ENCODE measurements at regions not wholly inside any gene's neighbourhood (a gene's known extent, or its start where the extent isn't known, plus 50 kb on each side); places are given as distances from the start of the nearest gene placed in this dataset.
A peak's percentile ranks its signal among the peaks of the same experiment; 100 is the strongest.

GRCh38 chr12:46921764-46922133 is 96.0 kb upstream of the SLC38A4 start (continued):
- TF ChIP-seq TFE3 (CRISPR knock-in tag; IDR thresholded peaks at IDR 0.05): peak; percentile 50; the same call in 1 of the 2 replicates
- TF ChIP-seq BCL6 (CRISPR knock-in tag; IDR thresholded peaks at IDR 0.05): peak; percentile 71
- TF ChIP-seq GATAD2A (CRISPR knock-in tag; IDR thresholded peaks at IDR 0.05): peak; percentile 78
- no peak for TF ChIP-seq SOX13 (IDR thresholded peaks at IDR 0.05)
- TF ChIP-seq SOX13 (CRISPR knock-in tag; conservative IDR thresholded peaks at IDR 0.05 in 1 of 2, IDR thresholded peaks at IDR 0.05 in 1 of 2): peak in 1 of 2 experiments; percentile 37; a peak in 2 of 4 replicates
- no peak for TF ChIP-seq LCORL (IDR thresholded peaks at IDR 0.05)
- peak; percentile 27; the same call in 1 of the 2 replicates for TF ChIP-seq LCORL (CRISPR knock-in tag; IDR thresholded peaks at IDR 0.05)
- peak; percentile 49 for TF ChIP-seq CEBPG (CRISPR knock-in tag; IDR thresholded peaks at IDR 0.05)
- peak; percentile 62; the same call in 1 of the 2 replicates for TF ChIP-seq FOXK1 (CRISPR knock-in tag; IDR thresholded peaks at IDR 0.05; ENCODE audit: borderline replicate concordance, low read depth)
- TF ChIP-seq ZNF614 (CRISPR knock-in tag; IDR thresholded peaks at IDR 0.05; ENCODE audit: borderline replicate concordance): peak; percentile 77; the same call in 1 of the 2 replicates
- TF ChIP-seq EP300 (IDR thresholded peaks at IDR 0.05; ENCODE audit: low read depth in 2 of 2, low read length in 2 of 2): peak in 1 of 2 experiments; percentile 65; a peak in 2 of 4 replicates
- no peak for TF ChIP-seq EP300 (CRISPR knock-in tag; IDR thresholded peaks at IDR 0.05; ENCODE audit: borderline replicate concordance)
- TF ChIP-seq FOXJ3 (CRISPR knock-in tag; IDR thresholded peaks at IDR 0.05; ENCODE audit: borderline replicate concordance): peak; percentile 73; the same call in 1 of the 2 replicates
- TF ChIP-seq FOXP1 (IDR thresholded peaks at IDR 0.05): no peak
- TF ChIP-seq FOXP1 (CRISPR knock-in tag; IDR thresholded peaks at IDR 0.05): 0 out of 2 replicates have a peak, but pooled peaks have one; percentile 7
- no peak for TF ChIP-seq MAZ (IDR thresholded peaks at IDR 0.05; ENCODE audit: borderline replicate concordance, low read depth, low read length)
- peak; percentile 38; the same call in 1 of the 2 replicates for TF ChIP-seq MAZ (CRISPR knock-in tag; IDR thresholded peaks at IDR 0.05; ENCODE audit: low read depth)
- TF ChIP-seq HMG20A (CRISPR knock-in tag; IDR thresholded peaks at IDR 0.05; ENCODE audit: borderline replicate concordance): 0 out of 2 replicates have a peak, but pooled peaks have one; percentile 47
- TF ChIP-seq HDAC1 (CRISPR knock-in tag; IDR thresholded peaks at IDR 0.05): no peak
- TF ChIP-seq SOX6 (IDR thresholded peaks at IDR 0.05): no peak
- peak; percentile 57; the same call in 1 of the 2 replicates for TF ChIP-seq SOX6 (CRISPR knock-in tag; IDR thresholded peaks at IDR 0.05)
- no peak for TF ChIP-seq PTBP1 (IDR thresholded peaks at IDR 0.05; ENCODE audit: low read depth, low read length, poor library complexity, severe bottlenecking)
- no peak for TF ChIP-seq ZSCAN20 (CRISPR knock-in tag; IDR thresholded peaks at IDR 0.05; ENCODE audit: borderline replicate concordance)
- no peak for TF ChIP-seq SMC3 (IDR thresholded peaks at IDR 0.05; ENCODE audit: low read length)
- peak; percentile 14; the same call in 1 of the 2 replicates for TF ChIP-seq HDAC2 (CRISPR knock-in tag; IDR thresholded peaks at IDR 0.05)
- 0 out of 2 replicates have a peak, but pooled peaks have one; percentile 17 for TF ChIP-seq PHF20 (CRISPR knock-in tag; IDR thresholded peaks at IDR 0.05)
- TF ChIP-seq ZFP1 (CRISPR knock-in tag; IDR thresholded peaks at IDR 0.05): 0 out of 2 replicates have a peak, but pooled peaks have one; percentile 3
- peak; percentile 78 for TF ChIP-seq HNF4A (CRISPR knock-in tag; IDR thresholded peaks at IDR 0.05)

All from HepG2 (cell line).